ENCODE measurements at regions not wholly inside any gene's neighbourhood (a gene's known extent, or its start where the extent isn't known, plus 50 kb on each side); places are given as distances from the start of the nearest gene placed in this dataset.

DNA sequence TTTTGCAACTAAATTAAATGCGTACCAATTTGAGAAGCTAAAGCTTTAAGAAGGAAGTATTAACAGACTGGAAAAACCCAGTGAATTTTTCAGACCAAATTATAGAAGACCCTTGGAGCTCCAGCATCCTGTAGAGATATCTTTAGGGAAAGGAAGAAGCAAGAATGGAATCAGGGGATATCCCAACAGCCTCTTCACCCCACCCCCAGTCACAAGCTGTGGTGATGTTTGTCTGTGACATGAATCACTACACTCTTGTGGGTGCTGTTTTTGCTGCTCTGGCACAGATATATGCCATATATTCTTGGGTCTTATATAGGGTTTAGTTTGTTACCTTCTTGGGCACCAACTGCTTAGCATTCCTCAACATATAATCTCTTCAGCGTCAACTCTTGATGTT, 78.5 kb upstream of the BCL6 start:
- no peak overlapping the region for H2AFZ ChIP-seq (ENCODE audit: control insufficient read depth, low read depth, low read length)
- POLR2A ChIA-PET = no interaction called here
- peaks cover 3% of the 10 kb centered on the region; the same call in 1 of the 2 replicates for H3K4me1 ChIP-seq (ENCODE audit: control insufficient read depth, insufficient read depth, low read length)
- H3K36me3 ChIP-seq (ENCODE audit: control insufficient read depth in 2 of 2, insufficient read depth in 2 of 2, low read length in 1 of 2) = no peaks in the 10 kb centered on the region
- no peak overlapping the region for H3K9ac ChIP-seq (ENCODE audit: control insufficient read depth, insufficient read depth, low read length)
- no peak for FAIRE-seq
- H3K79me2 ChIP-seq (ENCODE audit: control insufficient read depth, insufficient read depth, low read length) = no peaks in the 10 kb centered on the region
- H3K27me3 ChIP-seq (replicated peaks in 1 of 2; ENCODE audit: control insufficient read depth in 2 of 2, insufficient read depth in 2 of 2, low read length in 1 of 2) = no peaks in the 10 kb centered on the region; a peak in 1 of 4 replicates
- H3K4me2 ChIP-seq (ENCODE audit: control insufficient read depth, insufficient read depth) = no peak overlapping the region
- no peak for ATAC-seq
- BruUV-seq (replicated peaks) = no TSS peak
- SMC1A ChIA-PET (ENCODE audit: uncharacterized antibody, unreplicated experiment) = interaction anchor here (1.9 kb wide), 1 partner anchor 24 kb away, joined by 6 read pairs; no protein-coding TSS in a partner anchor
- TF ChIP-seq SMAD1 (IDR thresholded peaks at IDR 0.05; ENCODE audit: low read depth, partially characterized antibody) = no peak
- TF ChIP-seq NBN (IDR thresholded peaks at IDR 0.05) = no peak
- no peak for TF ChIP-seq SREBF2 (IDR thresholded peaks at IDR 0.05; ENCODE audit: low read length)
- no peak for TF ChIP-seq NRF1 (conservative IDR thresholded peaks at IDR 0.05; ENCODE audit: low read depth, low read length)
- TF ChIP-seq TARDBP (IDR thresholded peaks at IDR 0.05; ENCODE audit: borderline replicate concordance) = no peak
- WGBS (ENCODE audit: insufficient coverage, insufficient replicate concordance, low lambda C conversion rate, missing lambda C conversion rate) = 23% methylated on average over 2 of the region's 2 CpGs
- intact Hi-C loops (cut with micrococcal nuclease; ENCODE audit: unreplicated experiment) = no loop called here
- no peaks in the 10 kb centered on the region for H4K20me1 ChIP-seq (ENCODE audit: control insufficient read depth, insufficient read depth)
- DNase-seq (ENCODE audit: low read depth, low spot score) = no peak
- no peak overlapping the region for H3K27ac ChIP-seq (ENCODE audit: control insufficient read depth, insufficient read depth)
- no peak overlapping the region for H3K4me3 ChIP-seq
- no peaks in the 10 kb centered on the region for H3K9me3 ChIP-seq (replicated peaks; ENCODE audit: control insufficient read depth, insufficient read depth, low read length)
- RAD21 ChIA-PET (ENCODE audit: unreplicated experiment) = no interaction called here
- in situ Hi-C loops (cut with MboI) = no loop called here
- CTCF ChIA-PET = interaction anchor here (1.4 kb wide), 1 partner anchor 12 kb away, joined by 3 read pairs; no protein-coding TSS in a partner anchor

DNA sequence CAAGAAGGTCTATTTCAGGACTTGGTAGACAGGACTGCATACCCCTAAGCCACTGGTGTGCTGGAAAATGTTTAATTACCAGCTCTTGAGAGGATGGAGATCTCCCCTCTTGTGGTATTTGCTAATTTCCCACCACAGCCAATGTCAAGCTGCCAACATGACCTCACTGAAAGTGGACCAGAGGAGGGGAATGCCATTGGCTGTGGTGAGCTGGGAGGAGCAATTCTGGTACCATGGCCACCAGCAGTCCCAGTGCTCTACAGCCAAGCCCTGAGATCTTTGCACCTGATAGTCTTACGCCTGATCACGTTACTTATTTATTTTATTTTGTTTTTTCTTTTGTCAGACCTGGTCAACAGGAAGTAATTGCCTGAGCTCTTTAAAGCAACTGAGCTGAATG, 82.5 kb upstream of the BCL6 start:
- no peak for DNase-seq (ENCODE audit: low read depth, low spot score)
- no peak overlapping the region for H3K9ac ChIP-seq (ENCODE audit: control insufficient read depth, insufficient read depth, low read length)
- ChIA-PET RAD21 (ENCODE audit: unreplicated experiment) (interaction anchor here (1.1 to 1.7 kb wide), 4 partner anchors 10 to 87 kb away, joined by 3 to 5 read pairs (median 4); no protein-coding TSS in a partner anchor), POLR2A (interaction anchor here (1.3 to 1.4 kb wide), 2 partner anchors 19 to 27 kb away, joined by 3 to 6 read pairs; no protein-coding TSS in a partner anchor), CTCF (interaction anchor here (0.7 to 6.7 kb wide), 6 partner anchors 10 to 155 kb away, joined by 3 to 37 read pairs (median 3); no protein-coding TSS in a partner anchor), SMC1A (ENCODE audit: uncharacterized antibody, unreplicated experiment) (interaction anchor here (0.7 to 1.9 kb wide), 10 partner anchors 10 to 109 kb away, joined by 3 to 13 read pairs (median 3); no protein-coding TSS in a partner anchor)
- 0 out of 4 replicates have a peak, but pooled peaks cover 0 to 3% of the 10 kb centered on the region in 2 experiments for H3K27me3 ChIP-seq (replicated peaks in 1 of 2; ENCODE audit: control insufficient read depth in 2 of 2, insufficient read depth in 2 of 2, low read length in 1 of 2)
- no TSS peak for BruUV-seq (replicated peaks)
- no peak overlapping the region for H3K4me2 ChIP-seq (ENCODE audit: control insufficient read depth, insufficient read depth)
- no peaks in the 10 kb centered on the region for H3K9me3 ChIP-seq (replicated peaks; ENCODE audit: control insufficient read depth, insufficient read depth, low read length)
- in situ Hi-C loops (cut with MboI) (no loop called here), intact Hi-C loops (cut with micrococcal nuclease; ENCODE audit: unreplicated experiment) (no loop called here)
- peaks cover 5% of the 10 kb centered on the region; the same call in 1 of the 2 replicates for H3K4me1 ChIP-seq (ENCODE audit: control insufficient read depth, insufficient read depth, low read length)
- WGBS (ENCODE audit: insufficient coverage, insufficient replicate concordance, low lambda C conversion rate, missing lambda C conversion rate) = 8% methylated on average over 2 of the region's 2 CpGs
- no peaks in the 10 kb centered on the region for H4K20me1 ChIP-seq (ENCODE audit: control insufficient read depth, insufficient read depth)
- H2AFZ ChIP-seq (ENCODE audit: control insufficient read depth, low read depth, low read length) = no peak overlapping the region
- no peak for FAIRE-seq
- H3K79me2 ChIP-seq (ENCODE audit: control insufficient read depth, insufficient read depth, low read length) = no peaks in the 10 kb centered on the region
- H3K27ac ChIP-seq (ENCODE audit: control insufficient read depth, insufficient read depth) = no peak overlapping the region
- H3K4me3 ChIP-seq = no peak overlapping the region
- TF ChIP-seq DPF2 (IDR thresholded peaks at IDR 0.05) = peak; percentile 17; the same call in 1 of the 2 replicates
- TF ChIP-seq, protein P1, sequence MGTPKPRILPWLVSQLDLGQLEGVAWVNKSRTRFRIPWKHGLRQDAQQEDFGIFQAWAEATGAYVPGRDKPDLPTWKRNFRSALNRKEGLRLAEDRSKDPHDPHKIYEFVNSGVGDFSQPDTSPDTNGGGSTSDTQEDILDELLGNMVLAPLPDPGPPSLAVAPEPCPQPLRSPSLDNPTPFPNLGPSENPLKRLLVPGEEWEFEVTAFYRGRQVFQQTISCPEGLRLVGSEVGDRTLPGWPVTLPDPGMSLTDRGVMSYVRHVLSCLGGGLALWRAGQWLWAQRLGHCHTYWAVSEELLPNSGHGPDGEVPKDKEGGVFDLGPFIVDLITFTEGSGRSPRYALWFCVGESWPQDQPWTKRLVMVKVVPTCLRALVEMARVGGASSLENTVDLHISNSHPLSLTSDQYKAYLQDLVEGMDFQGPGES (IDR thresholded peaks at IDR 0.05) = no peak
- no peaks in the 10 kb centered on the region for H3K36me3 ChIP-seq (ENCODE audit: control insufficient read depth in 2 of 2, insufficient read depth in 2 of 2, low read length in 1 of 2)
- peak; percentile 20 for ATAC-seq
